ENCODE measurements at regions not wholly inside any gene's neighbourhood (a gene's known extent, or its start where the extent isn't known, plus 50 kb on each side); places are given as distances from the start of the nearest gene placed in this dataset.

DNA sequence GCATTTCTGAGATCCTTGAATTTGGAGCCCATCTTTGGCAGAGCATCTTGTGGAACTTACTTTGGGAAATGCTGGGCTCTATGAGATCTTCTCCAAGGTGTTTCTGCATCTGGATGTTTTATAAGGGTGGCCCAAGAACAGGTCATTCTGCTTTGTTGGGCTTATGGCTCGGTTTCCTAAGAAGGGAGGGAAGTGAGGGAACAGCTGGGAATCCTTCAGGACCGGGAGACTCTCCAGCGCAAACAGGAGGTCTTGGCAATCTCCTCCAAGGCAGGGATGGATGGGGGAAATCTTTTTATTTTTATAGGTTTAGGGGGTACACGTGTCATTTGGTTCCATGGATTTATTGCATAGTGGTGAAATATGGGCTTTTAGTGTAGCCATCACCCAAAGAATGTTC lies 54.7 kb downstream of the IRX3 start:
- no peak for DNase-seq (ENCODE audit: extremely low spot score in 2 of 2)
- no peaks in the 10 kb centered on the region for H3K36me3 ChIP-seq
- no peaks in the 10 kb centered on the region for H3K4me1 ChIP-seq
- H3K4me3 ChIP-seq = no peak overlapping the region
- H3K9me3 ChIP-seq = no peaks in the 10 kb centered on the region
- H3K27me3 ChIP-seq = no peaks in the 10 kb centered on the region
- no peak overlapping the region for H3K27ac ChIP-seq
- TF ChIP-seq POLR2AphosphoS5 (IDR thresholded peaks at IDR 0.05; ENCODE audit: insufficient read depth in 1 of 2, low read depth in 1 of 2) (no peak), POLR2A (IDR thresholded peaks at IDR 0.05) (no peak)
- TF ChIP-seq, protein P1, sequence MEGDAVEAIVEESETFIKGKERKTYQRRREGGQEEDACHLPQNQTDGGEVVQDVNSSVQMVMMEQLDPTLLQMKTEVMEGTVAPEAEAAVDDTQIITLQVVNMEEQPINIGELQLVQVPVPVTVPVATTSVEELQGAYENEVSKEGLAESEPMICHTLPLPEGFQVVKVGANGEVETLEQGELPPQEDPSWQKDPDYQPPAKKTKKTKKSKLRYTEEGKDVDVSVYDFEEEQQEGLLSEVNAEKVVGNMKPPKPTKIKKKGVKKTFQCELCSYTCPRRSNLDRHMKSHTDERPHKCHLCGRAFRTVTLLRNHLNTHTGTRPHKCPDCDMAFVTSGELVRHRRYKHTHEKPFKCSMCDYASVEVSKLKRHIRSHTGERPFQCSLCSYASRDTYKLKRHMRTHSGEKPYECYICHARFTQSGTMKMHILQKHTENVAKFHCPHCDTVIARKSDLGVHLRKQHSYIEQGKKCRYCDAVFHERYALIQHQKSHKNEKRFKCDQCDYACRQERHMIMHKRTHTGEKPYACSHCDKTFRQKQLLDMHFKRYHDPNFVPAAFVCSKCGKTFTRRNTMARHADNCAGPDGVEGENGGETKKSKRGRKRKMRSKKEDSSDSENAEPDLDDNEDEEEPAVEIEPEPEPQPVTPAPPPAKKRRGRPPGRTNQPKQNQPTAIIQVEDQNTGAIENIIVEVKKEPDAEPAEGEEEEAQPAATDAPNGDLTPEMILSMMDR (IDR thresholded peaks at IDR 0.05) = no peak
- intact Hi-C loops (cut with DNase I) = no loop called here

DNA sequence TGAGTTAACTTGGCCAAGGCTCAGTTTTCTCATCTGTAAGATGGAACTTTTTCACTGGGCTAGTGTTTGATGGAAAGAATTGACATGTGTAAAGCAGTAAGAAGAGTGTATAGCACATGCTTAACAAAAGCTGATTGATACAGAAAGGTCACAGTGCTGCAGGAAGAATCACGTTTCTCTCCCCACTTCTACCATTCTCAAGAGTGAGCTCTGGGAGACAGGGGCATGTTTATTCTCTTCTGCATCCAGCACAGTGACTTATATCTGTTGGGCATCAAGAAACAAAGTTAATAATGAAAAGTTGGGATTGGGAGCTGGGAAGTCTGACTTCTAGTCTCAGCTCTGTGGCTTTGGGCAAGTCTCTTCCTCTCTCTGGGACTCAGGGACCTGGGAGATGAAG lies 55.3 kb downstream of the IRX3 start:
- intact Hi-C loops (cut with DNase I) = no loop called here
- Histone ChIP-seq H3K4me3 (no peak overlapping the region), H3K36me3 (no peaks in the 10 kb centered on the region), H3K9me3 (no peaks in the 10 kb centered on the region), H3K27ac (no peak overlapping the region), H3K4me1 (no peaks in the 10 kb centered on the region), H3K27me3 (no peaks in the 10 kb centered on the region)
- TF ChIP-seq, protein P1 (IDR thresholded peaks at IDR 0.05) = no peak
- DNase-seq (ENCODE audit: extremely low spot score in 2 of 2) = no peak

DNA sequence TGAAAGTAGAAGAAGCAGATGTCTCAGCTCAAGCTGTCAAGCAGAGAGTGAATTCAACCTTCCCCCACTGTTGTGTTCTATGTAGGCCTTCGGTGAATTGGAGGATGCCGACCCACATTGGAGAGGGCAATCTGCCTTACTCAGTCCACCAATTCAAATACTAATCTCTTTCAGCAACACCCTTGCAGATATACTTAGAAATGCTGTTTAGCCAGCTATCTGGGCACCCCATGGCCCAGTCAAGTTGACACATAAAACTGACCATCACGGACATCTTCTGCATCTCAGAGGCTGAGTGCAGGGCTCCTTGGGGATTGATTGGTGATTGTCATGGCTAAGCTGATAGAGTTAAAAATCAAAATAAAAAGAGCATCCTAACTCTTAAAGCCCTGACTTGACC lies 58.3 kb downstream of the IRX3 start:
- H3K4me1 ChIP-seq = no peaks in the 10 kb centered on the region
- H3K36me3 ChIP-seq = no peaks in the 10 kb centered on the region
- intact Hi-C loops (cut with DNase I) = no loop called here
- DNase-seq (ENCODE audit: extremely low spot score in 2 of 2) = no peak
- no peaks in the 10 kb centered on the region for H3K27me3 ChIP-seq
- TF ChIP-seq, protein P1 (IDR thresholded peaks at IDR 0.05) = no peak
- TF ChIP-seq POLR2AphosphoS5 (IDR thresholded peaks at IDR 0.05; ENCODE audit: insufficient read depth in 1 of 2, low read depth in 1 of 2) (no peak), POLR2A (IDR thresholded peaks at IDR 0.05) (no peak)
- no peak overlapping the region for H3K27ac ChIP-seq
- H3K9me3 ChIP-seq = no peaks in the 10 kb centered on the region
- H3K4me3 ChIP-seq = no peak overlapping the region

DNA sequence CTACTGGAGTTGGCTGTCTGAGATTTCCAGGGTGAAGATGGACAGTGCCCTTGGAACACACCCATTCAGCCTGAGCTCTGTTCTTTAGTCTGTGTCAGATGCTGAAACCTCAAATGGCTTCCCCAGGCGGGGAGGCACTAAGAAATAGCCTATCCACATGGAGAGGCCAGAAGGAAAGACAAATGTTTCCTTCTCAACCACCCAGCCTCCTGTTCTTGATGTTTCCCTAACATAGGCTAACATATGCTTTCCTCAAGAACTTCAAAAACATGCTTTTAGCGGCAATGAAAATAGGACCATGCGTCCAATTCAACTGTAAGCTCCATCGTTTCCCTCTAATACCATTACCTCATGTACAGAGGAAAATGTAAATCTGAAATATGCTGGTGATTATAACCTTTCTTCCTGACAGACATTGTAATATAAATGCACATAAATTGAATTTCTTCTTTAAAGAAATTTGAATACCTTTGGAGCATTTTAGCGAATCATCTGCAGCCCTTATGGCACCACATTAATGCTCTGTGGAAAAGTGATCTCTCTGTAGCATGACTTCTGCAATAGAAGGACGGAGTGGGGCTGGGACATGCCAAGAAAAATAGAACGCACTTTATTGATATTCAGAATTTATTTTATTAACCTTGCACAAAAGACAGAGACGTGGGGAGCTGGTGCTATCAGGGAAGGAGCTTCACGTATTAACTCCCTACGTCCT lies 60.1 kb downstream of the IRX3 start:
- no peaks in the 10 kb centered on the region for H3K27me3 ChIP-seq
- no peaks in the 10 kb centered on the region for H3K36me3 ChIP-seq
- DNase-seq (ENCODE audit: extremely low spot score in 2 of 2) = no peak
- no peaks in the 10 kb centered on the region for H3K4me1 ChIP-seq
- no peak overlapping the region for H3K4me3 ChIP-seq
- H3K9me3 ChIP-seq = no peaks in the 10 kb centered on the region
- H3K27ac ChIP-seq = no peak overlapping the region
- intact Hi-C loops (cut with DNase I) = no loop called here
- TF ChIP-seq POLR2A (IDR thresholded peaks at IDR 0.05) = no peak
- TF ChIP-seq, protein P1 (IDR thresholded peaks at IDR 0.05) = no peak
- TF ChIP-seq POLR2AphosphoS5 (IDR thresholded peaks at IDR 0.05; ENCODE audit: insufficient read depth in 1 of 2, low read depth in 1 of 2) = no peak

DNA sequence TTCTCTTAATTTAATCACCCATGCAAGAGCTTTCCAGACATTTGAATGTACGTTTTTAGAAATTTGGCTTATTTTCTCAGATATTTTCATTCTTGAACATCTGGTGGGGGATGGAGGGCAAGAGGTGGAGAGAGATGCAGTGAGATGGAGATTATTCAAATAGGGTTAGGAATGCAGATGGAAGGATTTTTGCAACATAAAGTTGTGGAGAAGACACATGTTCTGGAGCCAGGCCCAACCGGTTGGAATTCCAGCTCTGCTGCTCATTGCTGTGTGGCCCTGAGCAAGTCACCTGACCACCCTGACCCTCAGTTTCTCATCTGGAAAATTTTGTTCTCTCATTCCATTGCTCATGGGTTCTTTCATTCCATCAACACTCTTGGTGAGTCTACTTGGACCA lies 66.9 kb downstream of the IRX3 start:
- H3K4me3 ChIP-seq = no peak overlapping the region
- DNase-seq (ENCODE audit: extremely low spot score in 2 of 2) = no peak
- H3K9me3 ChIP-seq = no peaks in the 10 kb centered on the region
- intact Hi-C loops (cut with DNase I) = no loop called here
- TF ChIP-seq, protein P1 (IDR thresholded peaks at IDR 0.05) = no peak
- TF ChIP-seq POLR2A (IDR thresholded peaks at IDR 0.05) = no peak
- TF ChIP-seq POLR2AphosphoS5 (IDR thresholded peaks at IDR 0.05; ENCODE audit: insufficient read depth in 1 of 2, low read depth in 1 of 2) = no peak
- no peaks in the 10 kb centered on the region for H3K27me3 ChIP-seq
- H3K27ac ChIP-seq = no peak overlapping the region
- H3K4me1 ChIP-seq = no peaks in the 10 kb centered on the region
- no peaks in the 10 kb centered on the region for H3K36me3 ChIP-seq
